ENCODE measurements at regions not wholly inside any gene's neighbourhood (a gene's known extent, or its start where the extent isn't known, plus 50 kb on each side); places are given as distances from the start of the nearest gene placed in this dataset.
A peak's percentile ranks its signal among the peaks of the same experiment; 100 is the strongest.

DNA sequence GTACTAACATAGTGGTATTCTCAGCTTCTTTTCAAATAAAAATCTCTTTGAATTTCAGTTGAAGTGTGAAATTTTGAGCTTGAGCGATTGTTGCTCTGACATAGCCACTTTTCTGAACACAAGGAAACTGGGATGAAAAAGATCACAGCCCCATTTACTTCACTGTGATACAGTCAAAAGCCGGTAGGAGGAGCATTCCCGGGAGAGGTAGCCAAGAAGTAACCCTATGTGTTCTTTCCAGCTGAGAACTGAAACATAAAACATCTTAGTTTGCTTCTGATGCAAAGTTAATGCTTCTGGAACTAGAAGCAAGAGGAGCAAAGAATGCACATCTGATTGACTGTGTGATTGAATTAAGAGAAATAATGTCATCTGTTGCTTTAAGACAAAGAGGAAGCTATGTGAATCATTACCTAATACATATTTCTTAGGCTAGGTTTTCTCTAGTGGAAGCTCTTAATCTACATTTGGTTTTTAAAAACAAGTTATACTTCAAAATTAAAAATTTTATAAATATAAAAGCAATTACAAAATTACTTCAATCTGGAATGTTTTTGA, 88.3 kb upstream of the UNC5C start:
- TF ChIP-seq FOXS1 (CRISPR knock-in tag; IDR thresholded peaks at IDR 0.05) (no peak), RCOR1 (IDR thresholded peaks at IDR 0.05; ENCODE audit: low read depth, low read length) (no peak), RAD21 (conservative IDR thresholded peaks at IDR 0.05 in 1 of 2, IDR thresholded peaks at IDR 0.05 in 1 of 2) (peak in 1 of 2 experiments; percentile 22; a peak in 1 of 5 replicates), JUNB (IDR thresholded peaks at IDR 0.05) (no peak)
- TF ChIP-seq, protein P1, sequence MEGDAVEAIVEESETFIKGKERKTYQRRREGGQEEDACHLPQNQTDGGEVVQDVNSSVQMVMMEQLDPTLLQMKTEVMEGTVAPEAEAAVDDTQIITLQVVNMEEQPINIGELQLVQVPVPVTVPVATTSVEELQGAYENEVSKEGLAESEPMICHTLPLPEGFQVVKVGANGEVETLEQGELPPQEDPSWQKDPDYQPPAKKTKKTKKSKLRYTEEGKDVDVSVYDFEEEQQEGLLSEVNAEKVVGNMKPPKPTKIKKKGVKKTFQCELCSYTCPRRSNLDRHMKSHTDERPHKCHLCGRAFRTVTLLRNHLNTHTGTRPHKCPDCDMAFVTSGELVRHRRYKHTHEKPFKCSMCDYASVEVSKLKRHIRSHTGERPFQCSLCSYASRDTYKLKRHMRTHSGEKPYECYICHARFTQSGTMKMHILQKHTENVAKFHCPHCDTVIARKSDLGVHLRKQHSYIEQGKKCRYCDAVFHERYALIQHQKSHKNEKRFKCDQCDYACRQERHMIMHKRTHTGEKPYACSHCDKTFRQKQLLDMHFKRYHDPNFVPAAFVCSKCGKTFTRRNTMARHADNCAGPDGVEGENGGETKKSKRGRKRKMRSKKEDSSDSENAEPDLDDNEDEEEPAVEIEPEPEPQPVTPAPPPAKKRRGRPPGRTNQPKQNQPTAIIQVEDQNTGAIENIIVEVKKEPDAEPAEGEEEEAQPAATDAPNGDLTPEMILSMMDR (IDR thresholded peaks at IDR 0.05) = peak; percentile 21; the same call in 2 of the 3 replicates
